Thoracic aorta (tissue), 2 donors: ENCODE measurements at regions not wholly inside any gene's neighbourhood (a gene's known extent, or its start where the extent isn't known, plus 50 kb on each side); places are given as distances from the start of the nearest gene placed in this dataset.
A peak's percentile ranks its signal among the peaks of the same experiment; 100 is the strongest.

Source experiments
- ATAC-seq: fragments of 150-250 bp; one replicate; pipeline ENCODE4 v1.8.0; 2017; ENCODE audit warnings: low read depth; ENCODE audit not compliant: insufficient number of reproducible peaks, low FRiP score
- DNase-seq: peaks from one replicate; pipeline ENCODE4 v3.0.0-alpha.2; 2020; ENCODE audit warnings: low spot score
- H3K27ac ChIP-seq, 2 donors: fragments of 200-600 bp; sonication (generic); 1 replicate in 1 of 2; 2 replicates in 1 of 2; pipeline ENCODE4 v1.5.1; 2016; ENCODE audit warnings: mild to moderate bottlenecking in 2 of 2, moderate library complexity in 2 of 2
- H3K27me3 ChIP-seq: fragments of 200-600 bp; sonication (generic); replicated peaks from 2 replicates; pipeline ENCODE4 v1.6.0; 2016; ENCODE audit warnings: mild to moderate bottlenecking; ENCODE audit not compliant: insufficient read depth
- H3K36me3 ChIP-seq: fragments of 200-600 bp; sonication (generic); one replicate; pipeline ENCODE4 v1.5.1; 2016
- H3K4me1 ChIP-seq, 2 donors: fragments of 200-600 bp; sonication (generic); 1 replicate in 1 of 2; 2 replicates in 1 of 2; pipeline versions ENCODE4 v1.5.1 to v1.6.0; 2016; ENCODE audit warnings: low read depth in 2 of 2, mild to moderate bottlenecking in 1 of 2; ENCODE audit not compliant: control insufficient read depth in 1 of 2
- H3K4me3 ChIP-seq: fragments of 200-600 bp; sonication (generic); 2 replicates; pipeline ENCODE4 v1.5.1; 2016; ENCODE audit warnings: mild to moderate bottlenecking
- H3K9me3 ChIP-seq: fragments of 200-600 bp; sonication (generic); 2 replicates; pipeline ENCODE4 v1.5.1; 2016
- CTCF ChIP-seq: fragments of 200-600 bp; sonication (generic); IDR thresholded peaks from one replicate; pipeline ENCODE4 v1.5.1; 2019; ENCODE audit warnings: antibody characterized with exemption

- Histone ChIP-seq H3K4me3 (no peak overlapping the region), H3K27me3 (no peaks in the 10 kb centered on the region), H3K36me3 (no peaks in the 10 kb centered on the region), H3K9me3 (no peaks in the 10 kb centered on the region), H3K27ac (no peak overlapping the region), H3K4me1 (peaks cover 5 to 35% of the 10 kb centered on the region in 2 donors)
- no peak for ATAC-seq
- DNase-seq: no peak
- no peak for TF ChIP-seq CTCF
Observed at GRCh38 chr2:120865656-120866055, 130.0 kb downstream of the GLI2 start.

DNA sequence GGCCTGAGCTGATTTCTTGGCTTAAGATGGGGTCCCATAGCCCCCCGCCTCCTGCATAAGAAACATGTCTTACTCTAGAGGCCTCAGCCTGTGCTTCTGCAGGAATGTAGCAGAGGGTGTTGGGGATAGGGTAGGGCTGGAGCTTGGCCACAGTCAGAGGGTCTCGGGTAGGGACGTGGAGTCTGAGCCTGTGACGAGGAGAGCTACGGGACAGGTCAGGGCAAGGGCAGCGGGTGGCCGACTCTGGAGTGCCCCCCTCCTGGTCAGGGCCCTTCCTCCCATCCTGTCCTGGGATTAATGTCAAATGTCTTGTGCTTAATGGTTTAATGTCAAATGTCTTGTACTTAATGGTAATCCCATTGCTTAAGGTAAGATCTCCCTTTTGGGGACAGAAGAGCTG, 130.4 kb downstream of the GLI2 start:
- ATAC-seq (no peak), DNase-seq (no peak)
- H3K27ac ChIP-seq: no peak overlapping the region
- H3K36me3 ChIP-seq: no peaks in the 10 kb centered on the region
- no peaks in the 10 kb centered on the region for H3K27me3 ChIP-seq
- H3K4me3 ChIP-seq: no peak overlapping the region
- H3K9me3 ChIP-seq: no peaks in the 10 kb centered on the region
- peaks cover 5 to 35% of the 10 kb centered on the region in 2 donors for H3K4me1 ChIP-seq
- no peak for TF ChIP-seq CTCF

- peaks cover 5 to 35% of the 10 kb centered on the region in 2 donors for H3K4me1 ChIP-seq
Observed at GRCh38 chr2:120866483-120867140, 130.9 kb downstream of the GLI2 start.

DNA sequence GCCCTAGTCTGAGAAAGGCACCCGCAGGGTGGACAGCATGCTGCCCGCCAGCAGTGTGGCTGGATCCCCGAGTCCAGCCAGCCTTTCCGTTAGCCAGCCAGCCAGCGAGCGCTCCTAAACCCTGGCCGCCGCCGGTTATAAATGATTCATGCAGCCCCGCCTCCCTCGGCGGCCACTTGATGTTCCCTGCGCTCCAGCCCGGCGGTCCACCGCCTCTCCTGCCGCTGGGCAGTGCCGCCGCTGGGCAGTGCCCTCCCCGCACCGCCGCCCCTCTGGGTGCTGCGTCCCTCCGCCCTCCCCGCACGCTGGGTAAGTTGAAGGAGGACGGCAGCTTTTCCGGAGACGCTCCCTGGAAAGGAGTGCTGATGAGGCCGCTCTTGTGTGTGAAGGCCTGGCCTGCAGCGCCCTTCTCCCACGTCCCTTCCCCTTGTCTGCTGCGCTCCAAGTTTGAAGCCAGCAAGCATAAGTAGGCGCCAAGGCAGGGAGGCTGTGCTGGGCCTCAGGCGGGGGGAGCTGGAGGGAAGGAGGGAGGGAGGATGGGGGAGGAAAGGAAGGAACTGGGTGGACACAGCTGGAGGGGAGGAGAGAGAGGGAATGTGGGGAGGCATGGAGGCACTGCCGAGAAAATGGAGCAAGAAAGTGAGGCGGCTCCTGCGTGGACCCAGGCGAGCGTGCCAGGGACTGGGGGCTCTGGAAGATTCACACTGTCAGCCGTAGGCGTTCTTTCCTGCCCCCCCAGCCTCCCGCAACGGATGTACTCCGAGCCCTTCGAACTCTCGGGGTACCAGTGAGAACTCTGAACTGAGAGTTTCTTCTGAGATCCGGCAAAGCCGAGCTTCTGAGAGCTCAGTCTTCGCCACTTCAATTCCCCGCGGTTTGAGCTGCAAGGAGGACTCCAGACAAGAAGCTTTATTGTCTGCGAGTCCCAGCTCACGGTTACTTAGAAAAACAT, 131.9 kb downstream of the GLI2 start:
- Histone ChIP-seq H3K4me1 (peaks cover 5 to 35% of the 10 kb centered on the region in 2 donors), H3K36me3 (no peaks in the 10 kb centered on the region), H3K27ac (peak overlapping the region; percentile 87 to 91), H3K4me3 (peak overlapping the region; percentile 82), H3K9me3 (no peaks in the 10 kb centered on the region), H3K27me3 (no peaks in the 10 kb centered on the region)
- TF ChIP-seq CTCF: no peak
- DNase-seq (peak; percentile 68), ATAC-seq (peak; percentile 87)

More at GRCh38 chr2:120866483-120867140, 130.9 kb downstream of the GLI2 start:
- H3K27ac ChIP-seq: peak overlapping the region; percentile 87 to 91
- H3K36me3 ChIP-seq: no peaks in the 10 kb centered on the region
- H3K4me3 ChIP-seq: peak overlapping the region; percentile 82
- H3K27me3 ChIP-seq: no peaks in the 10 kb centered on the region
- DNase-seq: no peak
- TF ChIP-seq CTCF: no peak
- no peak for ATAC-seq
- no peaks in the 10 kb centered on the region for H3K9me3 ChIP-seq

DNA sequence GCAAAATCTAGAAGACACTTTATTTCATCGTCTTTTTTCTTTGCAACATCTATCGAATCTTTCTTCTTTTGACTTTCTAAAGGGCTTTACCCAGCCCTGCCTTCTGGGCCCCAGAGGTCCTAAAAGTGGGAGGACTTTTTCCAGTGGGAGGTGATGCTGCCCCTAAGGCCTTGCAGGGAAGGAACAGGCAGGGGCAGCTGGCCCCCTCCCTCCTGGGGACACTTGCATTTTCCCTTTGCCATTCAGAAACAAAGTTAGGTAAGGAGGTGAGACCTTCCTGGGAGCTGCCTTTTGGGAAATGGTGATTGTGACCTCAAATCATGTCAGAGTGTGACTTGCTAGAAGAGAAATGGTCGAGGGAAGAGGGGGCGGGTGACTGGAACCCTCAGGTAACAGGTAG, 132.7 kb downstream of the GLI2 start:
- no peaks in the 10 kb centered on the region for H3K36me3 ChIP-seq
- no peaks in the 10 kb centered on the region for H3K9me3 ChIP-seq
- H3K4me3 ChIP-seq: peak overlapping the region; percentile 82
- H3K27me3 ChIP-seq: no peaks in the 10 kb centered on the region
- no peak for TF ChIP-seq CTCF
- H3K27ac ChIP-seq: peak overlapping the region; percentile 87 to 91
- DNase-seq (no peak), ATAC-seq (no peak)
- H3K4me1 ChIP-seq: peaks cover 5 to 37% of the 10 kb centered on the region in 2 donors
